BE2C (cell line): ENCODE measurements at regions not wholly inside any gene's neighbourhood (a gene's known extent, or its start where the extent isn't known, plus 50 kb on each side); places are given as distances from the start of the nearest gene placed in this dataset.

Source experiments
- DNase-seq: peaks from one replicate; pipeline ENCODE4 v3.0.0-alpha.2; 2020
- H3K27me3 ChIP-seq: fragments of 250-450 bp; sonication (Bioruptor Pico); 2 replicates; pipeline ENCODE4 v1.5.1; 2020; ENCODE audit warnings: mild to moderate bottlenecking
- H3K36me3 ChIP-seq: fragments of 250-450 bp; sonication (Bioruptor Pico); 2 replicates; pipeline ENCODE4 v1.5.1; 2020; ENCODE audit warnings: mild to moderate bottlenecking
- H3K4me1 ChIP-seq: fragments of 250-450 bp; sonication (Bioruptor Pico); 2 replicates; pipeline ENCODE4 v1.5.1; 2020
- H3K4me3 ChIP-seq: 2 replicates; pipeline ENCODE4 v1.5.1; 2011; ENCODE audit warnings: low read depth, low read length
- H3K9me3 ChIP-seq: fragments of 250-450 bp; sonication (Bioruptor Pico); 2 replicates; pipeline ENCODE4 v1.5.1; 2020
- CTCF ChIP-seq: IDR thresholded peaks from 2 replicates; pipeline ENCODE4 v1.5.1; 2012; ENCODE audit warnings: mild to moderate bottlenecking, low read depth, low read length

- H3K36me3 ChIP-seq: no peaks in the 10 kb centered on the region
- H3K27me3 ChIP-seq: no peaks in the 10 kb centered on the region
- H3K4me1 ChIP-seq: peaks cover 16% of the 10 kb centered on the region
- H3K4me3 ChIP-seq: no peak overlapping the region
- peak; percentile 84 for DNase-seq
- no peaks in the 10 kb centered on the region for H3K9me3 ChIP-seq
- TF ChIP-seq CTCF: no peak
Measured at GRCh38 chr4:83830138-83830888, 294.4 kb downstream of the GPAT3 start.

- no peak for DNase-seq
- Histone ChIP-seq H3K4me3 (no peak overlapping the region), H3K36me3 (no peaks in the 10 kb centered on the region), H3K27me3 (no peaks in the 10 kb centered on the region), H3K4me1 (peaks cover 16% of the 10 kb centered on the region), H3K9me3 (no peaks in the 10 kb centered on the region)
- TF ChIP-seq CTCF: no peak
Measured at GRCh38 chr4:83828601-83829000, 292.7 kb downstream of the GPAT3 start.

- no peak for TF ChIP-seq CTCF
- no peaks in the 10 kb centered on the region; the same call in 1 of the 2 replicates for H3K9me3 ChIP-seq
- H3K4me1 ChIP-seq: no peaks in the 10 kb centered on the region
- H3K36me3 ChIP-seq: no peaks in the 10 kb centered on the region
- no peak overlapping the region for H3K4me3 ChIP-seq
- no peak for DNase-seq
- no peaks in the 10 kb centered on the region for H3K27me3 ChIP-seq
Measured at GRCh38 chr4:83821493-83821892, 285.6 kb downstream of the GPAT3 start.

GRCh38 chr4:83819582-83819981 is 283.7 kb downstream of the GPAT3 start:
- H3K4me1 ChIP-seq: no peaks in the 10 kb centered on the region
- H3K36me3 ChIP-seq: no peaks in the 10 kb centered on the region
- no peaks in the 10 kb centered on the region; the same call in 1 of the 2 replicates for H3K9me3 ChIP-seq
- H3K27me3 ChIP-seq: no peaks in the 10 kb centered on the region
- H3K4me3 ChIP-seq: no peak overlapping the region
- no peak for TF ChIP-seq CTCF
- DNase-seq: no peak

GRCh38 chr4:83810428-83810827 is 274.5 kb downstream of the GPAT3 start:
- Histone ChIP-seq H3K4me1 (peaks cover 4% of the 10 kb centered on the region; the same call in 1 of the 2 replicates), H3K27me3 (no peaks in the 10 kb centered on the region), H3K9me3 (no peaks in the 10 kb centered on the region), H3K4me3 (no peak overlapping the region), H3K36me3 (no peaks in the 10 kb centered on the region)
- TF ChIP-seq CTCF: no peak
- no peak for DNase-seq

- TF ChIP-seq CTCF: no peak
- H3K9me3 ChIP-seq: no peaks in the 10 kb centered on the region
- no peak overlapping the region for H3K4me3 ChIP-seq
- H3K36me3 ChIP-seq: no peaks in the 10 kb centered on the region
- peaks cover 4% of the 10 kb centered on the region; the same call in 1 of the 2 replicates for H3K4me1 ChIP-seq
- DNase-seq: peak; percentile 15
- no peaks in the 10 kb centered on the region for H3K27me3 ChIP-seq
Measured at GRCh38 chr4:83809581-83809980, 273.7 kb downstream of the GPAT3 start.
